Frontal cortex (tissue), 3 donors: ENCODE measurements at regions not wholly inside any gene's neighbourhood (a gene's known extent, or its start where the extent isn't known, plus 50 kb on each side); places are given as distances from the start of the nearest gene placed in this dataset.

ENCODE experiments used
- DNase-seq, 2 donors: peaks; one replicate each; pipeline ENCODE4 v3.0.0; 2012; ENCODE audit warnings: low spot score in 2 of 2
- FAIRE-seq: peaks from 2 replicates; lab custom pipeline; 2012; peaks lifted over from hg19 to GRCh38; lab: Jason Lieb, UNC
- donor health status: control.
- donor health status: control.
- donor health status: control.

- no peak for DNase-seq
- no peak for FAIRE-seq
These were observed 115.9 kb downstream of the LY86 start for GRCh38 chr6:6704103-6705060.

GRCh38 chr6:6705061-6705425, 116.5 kb downstream of the LY86 start:
- DNase-seq (no peak), FAIRE-seq (no peak)

- no peak for DNase-seq
- no peak for FAIRE-seq
These were observed 117.6 kb downstream of the LY86 start for GRCh38 chr6:6705915-6706675.

GRCh38 chr6:6707143-6707542, 118.6 kb downstream of the LY86 start:
- no peak for DNase-seq
- FAIRE-seq, result no peak

GRCh38 chr6:6709106-6709505, 120.6 kb downstream of the LY86 start:
- FAIRE-seq (no peak), DNase-seq (no peak)

GRCh38 chr6:6711031-6711785, 122.7 kb downstream of the LY86 start:
- no peak for FAIRE-seq
- no peak for DNase-seq

- DNase-seq, result no peak
- FAIRE-seq, result no peak
These were observed 123.4 kb downstream of the LY86 start for GRCh38 chr6:6711832-6712448.

GRCh38 chr6:6712449-6713403, 124.2 kb downstream of the LY86 start:
- no peak for DNase-seq
- no peak for FAIRE-seq

- FAIRE-seq (no peak), DNase-seq (no peak)
These were observed 125.1 kb downstream of the LY86 start for GRCh38 chr6:6713657-6714056.

- FAIRE-seq (no peak), DNase-seq (no peak)
These were observed 125.8 kb downstream of the LY86 start for GRCh38 chr6:6714118-6714897.

GRCh38 chr6:6714953-6715352, 126.4 kb downstream of the LY86 start:
- DNase-seq, result no peak
- FAIRE-seq, result no peak

GRCh38 chr6:6715465-6715864, 126.9 kb downstream of the LY86 start:
- FAIRE-seq, result no peak

GRCh38 chr6:6716998-6717763, 128.7 kb downstream of the LY86 start:
- no peak for FAIRE-seq
- DNase-seq, result no peak

More at GRCh38 chr6:6715465-6715864, 126.9 kb downstream of the LY86 start:
- no peak for DNase-seq

GRCh38 chr6:6717953-6718352, 129.4 kb downstream of the LY86 start:
- no peak for DNase-seq
- FAIRE-seq, result no peak

GRCh38 chr6:6721606-6722005, 133.1 kb downstream of the LY86 start:
- no peak for FAIRE-seq
- no peak for DNase-seq

- DNase-seq (no peak), FAIRE-seq (no peak)
These were observed 133.7 kb downstream of the LY86 start for GRCh38 chr6:6722195-6722594.

GRCh38 chr6:6723361-6723760, 134.8 kb downstream of the LY86 start:
- FAIRE-seq (no peak), DNase-seq (no peak)
